ENCODE measurements at regions not wholly inside any gene's neighbourhood (a gene's known extent, or its start where the extent isn't known, plus 50 kb on each side); places are given as distances from the start of the nearest gene placed in this dataset.

- TF ChIP-seq CTCF (IDR thresholded peaks at IDR 0.05) = no peak
- TF ChIP-seq POLR2AphosphoS5 (IDR thresholded peaks at IDR 0.05; ENCODE audit: low read depth, low read length) = no peak
- TF ChIP-seq REST (IDR thresholded peaks at IDR 0.05; ENCODE audit: insufficient read depth in 1 of 2, low read depth in 2 of 2, low read length in 1 of 2) = no peak
These were observed 63.2 kb upstream of the FHIP2A start for GRCh38 chr10:114758331-114758730.
